Omental fat pad (tissue), 3 donors: ENCODE measurements at regions not wholly inside any gene's neighbourhood (a gene's known extent, or its start where the extent isn't known, plus 50 kb on each side); places are given as distances from the start of the nearest gene placed in this dataset.

Experiments
- ATAC-seq: fragments of 150-250 bp; one replicate; pipeline ENCODE4 v1.9.1; 2016; ENCODE audit warnings: mild to moderate bottlenecking, moderate library complexity; ENCODE audit not compliant: low FRiP score
- DNase-seq: peaks from one replicate; pipeline ENCODE4 v3.0.0-alpha.2; 2019; ENCODE audit warnings: low spot score
- CTCF ChIP-seq, 3 donors: fragments of 450-650 bp; IDR thresholded peaks; one replicate each; pipeline ENCODE4 v1.5.1; 2016 to 2017; ENCODE audit warnings: antibody characterized with exemption in 3 of 3, mild to moderate bottlenecking in 3 of 3, moderate library complexity in 2 of 3

- no peak for DNase-seq
- ATAC-seq, result no peak
- no peak for TF ChIP-seq CTCF (IDR thresholded peaks at IDR 0.05)
These were observed 439.6 kb downstream of the CDH8 start for GRCh38 chr16:61596655-61597054.

GRCh38 chr16:61595605-61596004 lies 440.6 kb downstream of the CDH8 start:
- TF ChIP-seq CTCF (IDR thresholded peaks at IDR 0.05), result no peak
- no peak for DNase-seq
- ATAC-seq, result no peak

- ATAC-seq, result no peak
- no peak for DNase-seq
- TF ChIP-seq CTCF (IDR thresholded peaks at IDR 0.05), result no peak
These were observed 445.7 kb downstream of the CDH8 start for GRCh38 chr16:61590577-61590976.

GRCh38 chr16:61587526-61587925 lies 448.7 kb downstream of the CDH8 start:
- ATAC-seq (no peak), DNase-seq (no peak)
- no peak for TF ChIP-seq CTCF (IDR thresholded peaks at IDR 0.05)

GRCh38 chr16:61581417-61582046 lies 454.7 kb downstream of the CDH8 start:
- TF ChIP-seq CTCF (IDR thresholded peaks at IDR 0.05), result no peak
- ATAC-seq (no peak), DNase-seq (no peak)

- DNase-seq (no peak), ATAC-seq (no peak)
- no peak for TF ChIP-seq CTCF (IDR thresholded peaks at IDR 0.05)
These were observed 455.7 kb downstream of the CDH8 start for GRCh38 chr16:61580579-61580978.

- ATAC-seq (no peak), DNase-seq (no peak)
- no peak for TF ChIP-seq CTCF (IDR thresholded peaks at IDR 0.05)
These were observed 457.0 kb downstream of the CDH8 start for GRCh38 chr16:61579195-61579594.
